Brain pericyte (primary cell): ENCODE measurements at regions not wholly inside any gene's neighbourhood (a gene's known extent, or its start where the extent isn't known, plus 50 kb on each side); places are given as distances from the start of the nearest gene placed in this dataset.

ENCODE experiments used
- DNase-seq: peaks from one replicate; pipeline ENCODE4 v3.0.0-alpha.2; 2012; ENCODE audit warnings: low read depth, low spot score

DNA sequence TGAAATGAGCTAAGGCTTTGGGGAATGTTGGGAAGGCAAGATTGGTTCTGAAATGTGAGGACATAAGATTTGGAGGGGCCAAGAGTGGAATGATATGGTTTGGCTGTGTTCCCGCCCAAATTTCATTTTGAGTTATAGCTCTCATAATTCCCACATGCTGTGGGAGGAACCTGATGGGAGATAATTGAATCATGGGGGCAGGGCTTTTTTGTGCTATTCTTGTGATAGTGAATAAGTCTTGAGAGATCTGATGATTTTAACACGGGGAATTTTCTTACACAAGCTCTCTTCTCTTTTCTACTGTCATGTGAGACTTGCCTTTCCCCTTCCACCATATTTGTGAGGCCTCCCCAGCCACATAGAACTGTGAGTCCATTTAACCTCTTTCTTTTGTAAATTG is 157.6 kb upstream of the C1QTNF7 start:
- DNase-seq = no peak

DNA sequence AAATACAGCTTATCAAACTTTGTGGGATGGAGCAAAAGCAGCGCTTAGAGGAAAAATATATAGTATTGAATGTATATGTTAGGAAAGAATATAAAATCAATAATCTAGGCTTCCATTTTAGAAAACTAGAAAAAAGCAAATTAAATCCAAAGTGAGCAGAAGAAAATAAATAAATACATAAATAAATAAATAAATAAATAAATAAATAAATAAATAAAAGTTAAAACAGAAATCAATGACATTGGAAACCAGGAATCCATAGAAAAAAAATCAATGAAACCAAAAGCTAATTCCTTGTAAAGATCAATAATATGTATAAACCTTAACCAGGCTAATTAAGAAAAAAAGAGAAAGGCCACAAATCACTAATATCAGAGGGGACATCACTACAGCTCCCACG is 141.8 kb upstream of the C1QTNF7 start:
- no peak for DNase-seq

DNA sequence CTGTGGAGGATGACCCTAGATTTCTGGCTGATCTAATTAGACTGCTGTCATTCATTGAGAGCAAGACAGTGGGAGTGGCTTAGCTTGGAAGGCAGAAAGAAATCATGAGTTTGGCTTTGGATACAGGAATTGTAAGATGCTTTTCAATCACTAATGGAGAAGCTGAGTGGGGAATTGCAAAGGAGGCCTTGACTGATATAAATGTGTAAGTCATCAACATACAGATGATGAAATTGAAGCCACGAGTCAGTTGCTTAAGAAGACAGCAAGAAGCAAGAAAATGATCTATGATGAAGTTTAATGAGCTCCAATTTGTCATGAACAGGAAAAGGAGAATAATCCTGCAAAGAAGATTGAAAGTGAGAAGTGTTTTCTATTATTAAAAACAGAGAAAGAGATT is 136.7 kb upstream of the C1QTNF7 start:
- no peak for DNase-seq

DNA sequence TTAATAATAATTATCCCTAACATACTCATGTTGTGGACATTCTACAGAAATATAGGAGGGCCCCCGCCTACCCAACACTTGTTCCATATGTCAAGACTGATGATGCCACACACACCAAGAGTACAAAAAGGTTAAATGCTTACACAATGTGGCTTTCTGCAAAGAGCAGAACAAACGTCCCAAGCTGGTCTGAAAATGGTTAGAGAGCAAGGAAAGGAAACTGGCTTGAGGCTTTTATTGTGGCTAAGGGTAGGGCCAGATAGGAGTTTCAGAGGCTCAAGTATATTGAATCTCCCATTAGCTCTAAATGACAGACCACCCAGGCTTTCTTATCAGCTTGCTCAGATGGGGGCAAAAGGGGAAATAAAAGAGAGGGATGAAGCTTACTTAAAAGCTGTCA is 134.1 kb upstream of the C1QTNF7 start:
- no peak for DNase-seq

DNA sequence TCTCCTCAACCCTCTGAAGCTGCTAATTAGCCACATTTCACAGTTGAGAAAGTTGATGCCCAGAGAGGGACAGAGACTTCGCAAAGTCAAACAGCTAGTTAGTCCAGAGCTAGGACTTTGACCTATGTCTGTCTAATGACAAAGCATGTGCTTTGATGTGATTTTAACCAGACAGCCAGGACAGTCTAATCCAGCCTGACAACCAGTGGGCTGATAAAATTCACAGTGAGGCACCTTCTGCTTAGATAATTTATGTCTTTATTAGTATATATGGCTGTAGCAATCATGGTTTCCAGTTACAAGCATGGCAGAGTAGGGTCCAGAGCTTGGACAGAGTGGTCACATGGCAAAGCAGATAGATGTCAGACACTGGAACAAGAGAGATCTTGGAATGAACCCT is 133.6 kb upstream of the C1QTNF7 start:
- no peak for DNase-seq

DNA sequence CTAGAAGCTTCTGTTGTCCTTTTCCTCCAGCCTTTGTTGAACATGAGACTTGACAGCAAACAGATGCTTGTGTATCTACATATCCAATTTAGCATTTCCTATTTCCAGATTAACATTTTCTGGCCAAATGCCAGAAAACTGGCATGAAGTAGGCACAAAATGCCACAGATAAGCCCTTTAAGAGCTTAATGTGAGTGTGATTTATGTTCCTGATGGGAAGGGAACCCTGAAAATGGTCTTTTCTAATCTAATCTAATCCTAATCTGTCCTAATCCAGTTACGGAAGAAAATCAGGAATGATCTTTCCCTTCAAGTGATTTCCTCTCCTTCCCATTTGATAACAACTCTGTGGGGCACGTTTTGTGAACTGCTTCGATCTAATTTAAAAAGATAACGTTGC is 133.0 kb upstream of the C1QTNF7 start:
- no peak for DNase-seq

DNA sequence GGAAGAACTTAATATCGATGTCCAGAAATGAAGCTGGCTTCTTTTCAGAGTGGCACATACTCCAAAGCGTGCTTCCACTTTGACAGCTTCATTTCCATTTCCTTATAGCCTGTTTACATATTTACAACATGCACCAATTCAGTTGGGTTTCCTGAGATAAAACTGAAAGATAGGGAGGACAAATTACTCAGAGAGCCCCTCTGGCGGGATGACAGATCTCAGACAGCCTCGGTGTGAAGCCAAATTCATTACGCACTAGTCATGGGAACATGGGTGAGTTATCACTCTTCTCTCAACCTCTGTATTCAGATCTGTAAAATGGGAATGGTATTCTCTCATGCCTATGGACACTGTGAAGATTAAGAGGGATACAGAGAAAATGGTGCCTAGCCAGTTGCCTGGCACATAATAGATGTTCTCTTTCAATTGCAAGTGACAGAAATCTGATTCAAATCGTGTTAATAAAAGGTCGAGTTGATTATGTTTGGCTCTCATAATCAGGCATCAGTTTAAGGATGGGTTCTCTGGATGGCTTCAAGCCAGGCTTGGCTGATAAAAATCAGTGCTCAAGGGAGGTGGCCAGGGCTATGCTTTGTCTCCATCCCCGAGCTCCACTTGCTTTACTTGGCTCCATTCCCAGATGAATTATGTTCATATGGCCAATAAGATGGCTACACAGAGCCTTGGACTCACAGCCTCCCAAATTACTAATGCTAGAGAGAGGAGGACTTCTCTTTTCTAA is 132.2 kb upstream of the C1QTNF7 start:
- no peak for DNase-seq

DNA sequence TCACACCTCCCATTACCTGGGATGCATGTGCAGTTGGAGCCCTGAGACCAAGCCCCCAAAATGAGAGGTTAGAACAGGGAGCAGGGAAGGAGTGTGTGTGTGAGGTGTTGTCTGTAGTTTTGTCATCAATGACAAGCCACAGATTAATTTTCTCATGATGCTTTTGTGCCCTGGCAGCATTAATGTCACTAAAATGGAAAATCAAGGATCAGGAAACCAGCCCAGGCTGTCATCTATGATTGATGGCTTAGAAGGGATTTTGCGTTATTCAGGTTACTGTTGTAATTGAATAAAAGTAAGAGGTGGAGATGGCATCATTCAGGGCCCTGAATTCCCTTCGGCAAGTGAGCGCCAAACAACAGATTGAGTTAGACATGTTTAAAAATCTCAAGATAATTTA is 130.5 kb upstream of the C1QTNF7 start:
- no peak for DNase-seq

DNA sequence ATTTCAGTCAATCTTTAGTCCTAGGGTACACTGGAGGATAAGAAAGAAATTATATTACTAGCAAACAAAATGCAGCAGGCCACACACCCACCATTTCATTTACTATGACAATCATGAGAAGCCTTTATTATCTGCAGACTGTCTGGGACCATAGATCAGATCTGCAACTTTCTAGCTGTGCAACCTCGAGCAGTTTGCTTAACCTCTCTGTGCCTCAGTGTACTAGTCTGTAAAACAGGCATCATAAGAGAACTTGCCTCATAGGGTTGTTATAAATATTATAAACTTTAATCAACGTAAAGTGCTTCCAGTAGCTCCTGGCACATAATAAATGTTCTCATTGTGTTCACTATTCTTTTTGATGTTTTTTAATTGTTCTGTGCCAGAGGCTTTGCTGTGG is 128.2 kb upstream of the C1QTNF7 start:
- DNase-seq = no peak

DNA sequence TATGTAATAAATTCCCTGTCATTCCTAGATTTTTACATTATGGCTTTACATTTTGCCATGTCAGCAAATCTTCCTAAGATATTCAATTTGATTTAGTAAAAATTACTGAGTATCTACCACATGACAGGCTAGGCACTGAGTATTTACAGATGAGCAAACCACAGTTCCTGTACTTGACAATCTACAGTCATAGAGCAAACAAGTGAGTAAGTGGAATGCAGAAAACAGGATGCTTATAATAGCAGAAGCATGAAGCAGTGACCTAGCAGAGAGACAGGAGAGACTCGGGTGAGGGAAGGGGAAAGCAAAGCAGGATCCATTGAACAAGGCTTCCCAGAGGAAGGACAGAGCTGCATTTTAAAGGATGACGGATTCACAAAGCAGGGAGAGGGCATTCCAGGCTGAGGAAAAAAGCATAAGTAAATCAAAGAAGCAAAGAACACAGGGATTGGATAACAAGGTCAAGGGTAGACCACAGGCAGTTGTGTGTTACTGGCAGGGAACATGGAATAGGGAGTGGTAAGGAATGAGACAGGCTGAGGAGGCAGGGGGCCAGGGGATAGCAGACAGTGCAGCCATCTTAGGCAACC is 124.7 kb upstream of the C1QTNF7 start:
- no peak for DNase-seq

DNA sequence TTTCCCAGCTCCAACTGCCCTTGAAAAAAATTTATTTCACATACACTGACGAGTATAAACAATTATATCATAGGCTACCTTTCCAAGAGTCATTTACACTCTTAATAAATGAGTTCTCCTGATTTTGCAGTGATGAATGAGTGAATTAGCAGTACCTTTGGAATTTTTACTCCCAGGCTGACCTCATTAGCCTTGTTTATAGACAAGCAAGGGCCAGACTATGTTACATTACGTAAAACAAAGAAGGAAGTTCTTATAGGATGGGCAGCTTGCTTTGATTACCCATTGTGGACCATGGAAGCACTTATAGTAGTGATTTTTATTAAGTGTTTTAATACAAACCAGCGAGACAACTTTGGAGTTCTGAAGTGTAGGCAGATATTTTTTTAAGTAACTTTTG is 112.9 kb upstream of the C1QTNF7 start:
- DNase-seq = no peak

DNA sequence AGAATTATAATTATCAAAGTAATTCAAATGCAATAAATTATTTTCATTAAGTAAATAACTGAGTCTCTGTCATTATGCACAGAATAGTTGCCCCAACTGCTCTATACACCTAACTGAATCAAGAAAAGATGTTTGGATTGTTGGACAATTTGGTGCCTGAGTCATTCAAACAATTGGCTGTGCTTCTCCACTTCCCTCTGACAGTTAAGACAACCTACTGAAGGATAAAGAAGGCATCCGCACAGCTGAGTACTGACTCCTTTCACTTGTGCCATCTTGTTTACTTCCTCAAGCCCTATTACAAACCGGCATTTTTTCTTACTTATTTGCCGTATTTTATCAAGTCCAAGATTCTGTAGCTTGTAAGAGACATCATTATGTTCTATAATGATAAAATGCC is 110.6 kb upstream of the C1QTNF7 start:
- no peak for DNase-seq

DNA sequence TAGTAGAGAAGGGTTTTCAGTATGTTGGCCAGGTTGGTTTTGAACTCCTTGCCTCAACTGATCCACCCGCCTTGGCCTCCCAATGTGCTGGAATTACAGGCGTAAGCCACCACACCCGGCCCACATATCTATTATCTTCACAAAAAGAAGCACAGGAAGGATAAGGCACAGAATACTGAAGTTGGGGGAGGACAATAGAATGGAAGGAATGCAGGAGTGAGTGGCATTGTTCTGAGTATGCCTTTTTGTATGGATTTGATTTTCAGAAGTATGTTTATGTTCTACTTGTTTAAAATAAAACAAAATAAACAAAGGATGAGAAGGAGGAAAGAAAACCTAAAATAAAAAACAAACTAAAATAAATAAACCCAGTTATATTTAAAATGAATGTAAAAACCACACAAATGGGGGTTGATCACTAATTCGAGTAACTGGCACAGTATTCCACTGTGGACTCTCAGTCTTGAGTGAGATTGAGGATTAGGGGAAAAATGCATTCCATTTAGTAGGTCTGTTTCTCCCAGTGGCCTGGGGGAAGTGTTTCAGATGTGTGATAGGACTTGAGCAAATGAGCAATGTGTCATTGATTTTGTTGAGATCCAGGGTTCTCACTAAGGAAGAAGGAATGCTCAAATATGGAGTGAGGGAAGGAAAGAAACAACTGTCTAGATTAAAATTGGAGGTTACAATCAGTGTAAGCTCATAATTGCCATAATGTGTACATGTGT is 109.0 kb upstream of the C1QTNF7 start:
- no peak for DNase-seq

DNA sequence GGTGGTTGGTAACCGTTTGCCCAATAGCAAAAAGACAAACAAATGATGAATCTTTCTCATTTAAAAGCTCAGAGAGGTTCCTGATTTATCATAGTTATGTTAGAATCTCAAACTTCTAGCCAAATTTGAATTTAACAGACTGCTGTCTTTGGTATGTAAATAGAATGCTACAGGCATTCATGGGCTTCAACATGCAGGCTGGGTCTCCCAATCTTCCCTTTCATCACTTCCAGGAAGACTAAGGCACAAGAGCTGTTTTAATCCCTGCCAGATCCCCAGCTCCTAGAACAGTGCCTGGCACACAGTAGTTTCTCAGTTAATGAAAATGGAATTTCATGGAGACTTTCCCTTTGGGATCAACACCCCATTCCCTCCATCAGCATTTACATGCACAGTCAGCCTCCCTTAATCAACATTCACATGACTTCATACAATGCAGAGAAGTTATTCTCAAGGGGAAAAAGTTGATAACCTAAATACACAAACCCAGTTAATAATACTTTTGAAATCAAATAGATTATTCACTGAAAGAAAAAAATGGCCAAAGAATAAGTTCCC is 107.6 kb upstream of the C1QTNF7 start:
- DNase-seq = no peak

DNA sequence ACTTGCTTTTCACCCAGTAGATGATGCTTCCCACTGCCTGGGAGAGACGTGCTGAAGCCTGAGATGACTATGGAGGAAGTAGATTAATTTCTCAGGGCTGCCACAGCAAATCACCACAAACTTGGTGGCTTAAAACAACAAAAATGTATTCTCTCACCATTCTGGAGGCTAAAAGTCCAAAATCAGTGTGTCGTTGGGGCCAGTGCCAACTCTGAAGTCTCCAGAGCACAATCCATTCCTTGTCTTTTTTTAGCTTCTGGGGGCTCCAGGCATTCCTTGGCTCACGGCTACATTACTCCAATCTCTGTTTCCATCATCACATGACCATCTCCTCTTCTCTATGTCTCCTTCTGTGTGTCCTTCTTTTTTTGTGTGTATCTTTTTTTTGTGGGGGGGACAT is 105.8 kb upstream of the C1QTNF7 start:
- DNase-seq = no peak

DNA sequence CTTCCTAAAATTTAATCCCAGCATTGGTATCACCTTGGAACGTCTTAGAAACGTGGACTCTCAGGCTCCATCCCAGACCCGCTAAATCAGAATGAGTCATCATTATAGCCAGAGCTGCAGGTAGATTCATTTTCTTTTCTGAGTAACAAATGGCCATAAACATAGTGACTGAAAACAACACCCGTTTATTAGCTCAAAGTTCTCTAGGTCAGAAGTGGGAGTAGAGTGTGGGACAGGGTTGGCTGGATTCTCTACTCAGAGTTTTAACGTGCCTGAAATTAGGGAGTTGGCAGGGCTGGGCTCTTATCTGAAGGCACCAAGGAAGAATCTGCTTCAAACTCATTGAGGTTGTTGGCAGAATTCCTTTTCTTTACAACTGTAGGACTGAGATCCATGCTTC is 101.8 kb upstream of the C1QTNF7 start:
- DNase-seq = no peak

DNA sequence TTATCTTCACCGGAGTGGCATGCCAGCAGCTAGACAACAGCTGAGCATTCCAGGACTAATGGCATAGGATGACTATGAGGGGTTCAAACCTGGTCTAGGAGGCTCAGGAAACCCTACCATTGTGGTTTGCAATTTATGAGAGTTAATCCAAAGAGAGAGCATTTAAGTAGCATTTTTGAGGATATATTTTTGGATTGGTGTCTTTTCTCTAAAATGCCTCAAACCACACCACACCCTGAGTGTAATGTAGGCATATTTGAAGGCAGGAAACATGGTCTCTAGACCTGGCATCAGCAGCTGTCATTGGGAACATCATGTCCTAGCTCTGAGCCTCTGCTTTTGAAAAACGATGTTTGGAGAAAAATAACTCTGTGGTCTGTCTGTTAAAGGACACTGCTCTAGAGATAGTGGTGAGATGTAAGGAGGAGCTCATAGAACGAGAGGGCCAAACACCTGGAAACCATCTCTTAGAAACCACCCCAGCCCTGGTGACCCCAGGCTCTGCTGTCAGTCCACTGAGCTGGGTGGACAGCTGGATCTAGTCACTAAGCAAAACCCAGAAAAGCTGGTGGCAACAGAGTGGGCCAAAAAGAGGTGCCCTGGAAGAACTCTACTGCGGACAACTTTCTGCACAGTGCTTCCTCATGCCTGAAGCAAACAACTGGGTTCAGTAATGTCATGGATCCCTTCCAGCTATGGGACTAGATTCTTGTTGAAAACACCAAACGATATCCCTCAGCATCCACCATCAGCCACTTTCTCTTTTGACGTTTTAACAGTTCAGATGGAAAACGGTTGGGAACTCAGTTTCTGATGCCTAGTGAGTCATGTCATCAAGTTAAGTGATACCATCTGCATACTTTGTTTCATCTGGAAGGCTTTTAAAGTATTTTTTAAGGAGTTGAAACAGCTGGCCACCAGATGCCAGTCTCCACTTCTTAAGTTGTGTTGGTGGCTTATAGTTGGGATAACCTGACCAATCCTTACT is 100.2 kb upstream of the C1QTNF7 start:
- DNase-seq = no peak

DNA sequence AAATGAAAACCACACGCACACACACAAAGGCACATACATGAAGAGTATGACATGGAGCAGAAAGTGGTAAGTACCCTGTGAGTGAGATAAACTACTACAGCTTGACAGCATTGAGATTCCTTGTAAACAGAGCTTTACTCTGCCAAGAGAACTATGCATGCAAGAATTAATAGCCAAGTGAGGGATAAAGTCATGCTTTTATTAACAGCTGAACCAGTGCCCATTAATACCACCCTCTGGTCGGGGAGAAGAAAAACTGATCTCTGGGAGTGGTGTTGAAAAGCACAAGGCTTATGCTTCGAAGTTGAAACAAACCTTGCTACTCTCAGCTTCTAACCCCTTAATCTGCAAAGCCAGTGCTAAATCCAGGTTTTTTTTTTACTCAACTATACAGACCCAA is 95.9 kb upstream of the C1QTNF7 start:
- no peak for DNase-seq

DNA sequence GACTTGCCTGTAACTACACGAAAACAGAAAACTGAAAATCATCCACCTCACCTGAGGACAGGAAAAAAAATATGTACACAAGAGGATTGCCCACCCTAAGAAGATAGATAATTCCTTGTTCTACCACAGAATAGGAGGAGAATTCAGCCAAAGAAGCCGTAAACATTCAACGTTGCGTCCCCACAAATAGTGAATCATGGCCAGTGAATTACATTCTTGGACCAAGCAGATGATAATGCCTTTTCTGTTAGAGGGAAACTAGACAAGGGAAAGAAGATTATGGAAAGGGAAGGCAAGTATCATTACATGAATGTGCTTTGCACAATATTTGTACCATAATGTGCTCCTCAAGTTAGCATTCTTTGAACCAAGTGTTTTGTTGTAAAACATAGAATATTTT is 95.5 kb upstream of the C1QTNF7 start:
- no peak for DNase-seq

DNA sequence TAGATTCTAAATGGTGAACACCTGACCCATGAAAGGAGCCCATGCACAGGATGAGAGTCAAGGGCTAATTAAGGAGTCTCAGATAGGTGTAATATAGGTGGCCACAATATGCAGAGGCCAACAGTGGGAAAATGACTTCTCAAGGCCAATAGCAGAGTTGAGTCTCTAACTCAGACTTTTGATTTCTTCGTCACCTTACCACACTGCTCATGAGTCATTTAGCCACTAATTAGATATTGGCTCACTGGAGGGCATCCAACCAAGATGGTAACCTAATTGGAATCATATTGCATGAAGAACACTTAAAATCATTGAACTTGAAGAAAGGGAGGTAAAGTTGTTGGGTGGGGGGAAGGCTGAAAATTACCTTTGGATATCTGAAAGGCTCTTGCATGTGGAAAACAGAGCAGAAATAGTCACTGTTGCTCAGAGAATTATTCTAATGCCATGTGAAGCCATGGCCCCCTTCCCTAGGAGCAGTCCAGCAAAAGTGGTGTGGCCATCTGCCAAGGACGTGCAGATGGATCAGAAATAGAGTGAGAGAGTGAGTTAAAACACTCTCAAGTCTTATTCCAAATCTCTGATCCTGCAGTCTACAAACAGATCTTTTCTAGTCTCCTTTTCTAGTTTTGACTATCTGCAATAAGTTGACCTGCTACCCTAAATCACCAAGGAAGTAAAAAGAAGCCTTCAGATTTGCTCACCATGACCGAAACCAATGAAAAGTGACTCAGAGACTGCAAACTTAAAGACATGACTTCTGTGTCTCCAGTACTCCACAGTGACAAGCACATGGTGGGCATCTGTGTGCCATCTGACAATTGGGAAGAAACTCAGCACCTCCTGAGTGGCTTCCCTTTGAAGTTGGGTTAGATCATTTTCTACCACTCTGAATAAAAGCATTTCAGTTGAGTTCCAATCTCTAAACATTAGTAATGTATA is 93.9 kb upstream of the C1QTNF7 start:
- no peak for DNase-seq
